HG03354 (cell line): ENCODE measurements at regions not wholly inside any gene's neighbourhood (a gene's known extent, or its start where the extent isn't known, plus 50 kb on each side); places are given as distances from the start of the nearest gene placed in this dataset.
"Not testable (repeated sequence)": the region's sequence is repeated elsewhere in the genome, so short reads cannot be mapped to it uniquely, and the experiment has no call there.

Experiments used
- ATAC-seq: cut with Tn5 transposase; IDR thresholded peaks from one replicate; pipeline ENCODE4 v1.9.1; 2021; ENCODE audit warnings: mild to moderate bottlenecking; ENCODE audit not compliant: unreplicated experiment, poor library complexity, severe bottlenecking

GRCh38 chr4:38366456-38366855, 297.5 kb upstream of the KLF3 start:
- ATAC-seq, result no peak

DNA sequence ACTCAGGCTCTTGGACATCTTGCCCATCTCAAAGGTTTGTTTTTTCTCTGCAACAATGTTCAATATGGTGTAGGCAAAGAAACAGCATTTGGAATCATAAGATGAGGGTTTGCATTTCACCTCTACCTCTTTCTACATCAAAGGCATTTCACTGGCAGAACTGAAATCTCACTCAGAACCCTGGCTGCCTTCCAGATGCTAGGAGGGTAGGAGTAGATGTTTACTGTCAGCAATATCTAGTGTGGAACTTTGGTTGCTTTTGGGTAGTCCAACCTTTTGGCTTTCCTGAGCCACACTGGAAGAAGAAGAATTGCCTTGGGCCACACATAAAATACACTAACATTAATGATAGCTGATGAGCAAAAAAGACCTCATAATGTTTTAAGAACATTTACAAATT, 297.0 kb upstream of the KLF3 start:
- no peak for ATAC-seq

DNA sequence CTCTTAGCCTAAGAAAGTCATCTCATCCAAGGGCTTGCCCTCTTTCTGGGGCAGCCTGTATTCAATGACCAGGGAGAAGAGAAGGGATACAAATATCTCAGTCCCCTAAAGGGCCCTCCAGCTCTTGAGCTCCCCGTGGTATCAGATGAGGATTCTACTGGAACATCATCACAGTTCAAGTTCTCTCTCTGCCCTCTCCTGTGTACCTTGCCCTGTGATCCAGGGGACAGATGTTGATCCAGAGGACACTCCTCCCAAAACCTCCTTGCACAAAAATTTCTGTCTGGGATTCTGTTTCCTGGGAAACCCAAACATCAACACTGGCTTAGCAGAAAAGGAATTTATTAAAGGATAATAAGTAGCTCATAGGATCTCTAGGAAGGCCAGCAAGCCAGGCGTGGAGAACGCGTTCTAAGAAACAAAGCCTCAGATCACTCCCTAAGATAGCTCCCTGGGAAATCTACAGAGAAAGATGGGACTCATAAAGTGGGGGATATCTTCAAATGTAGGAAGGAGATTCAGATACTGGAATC, 296.3 kb upstream of the KLF3 start:
- no peak for ATAC-seq

GRCh38 chr4:38368613-38369012, 295.4 kb upstream of the KLF3 start:
- ATAC-seq, result no peak

- no peak for ATAC-seq
These were observed 292.6 kb upstream of the KLF3 start for GRCh38 chr4:38371391-38371851.

GRCh38 chr4:38373375-38373774, 290.6 kb upstream of the KLF3 start:
- no peak for ATAC-seq

GRCh38 chr4:38377195-38377594, 286.8 kb upstream of the KLF3 start:
- no peak for ATAC-seq

DNA sequence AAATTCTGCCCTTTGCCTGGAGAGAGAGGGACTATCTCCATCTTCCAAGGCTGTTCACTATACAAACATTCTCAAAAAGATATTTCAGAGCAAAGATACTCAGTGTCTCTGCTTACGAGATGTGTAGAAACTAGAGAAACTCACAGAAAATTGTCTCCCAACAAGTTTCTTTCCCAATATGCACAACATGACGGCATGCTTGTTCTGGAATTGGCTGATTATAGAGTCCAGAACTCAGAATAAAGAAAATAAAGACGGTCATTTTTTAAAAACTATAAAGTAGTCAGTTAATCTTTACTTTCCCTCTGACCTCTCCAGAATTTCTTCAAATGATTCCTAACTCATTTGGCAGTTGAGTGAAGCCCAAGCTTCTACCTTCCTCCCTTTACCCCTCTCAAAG, 285.5 kb upstream of the KLF3 start:
- no peak for ATAC-seq

- no peak for ATAC-seq
These were observed 282.2 kb upstream of the KLF3 start for GRCh38 chr4:38381788-38382187.

- ATAC-seq, result no peak
These were observed 281.5 kb upstream of the KLF3 start for GRCh38 chr4:38382520-38382919.

DNA sequence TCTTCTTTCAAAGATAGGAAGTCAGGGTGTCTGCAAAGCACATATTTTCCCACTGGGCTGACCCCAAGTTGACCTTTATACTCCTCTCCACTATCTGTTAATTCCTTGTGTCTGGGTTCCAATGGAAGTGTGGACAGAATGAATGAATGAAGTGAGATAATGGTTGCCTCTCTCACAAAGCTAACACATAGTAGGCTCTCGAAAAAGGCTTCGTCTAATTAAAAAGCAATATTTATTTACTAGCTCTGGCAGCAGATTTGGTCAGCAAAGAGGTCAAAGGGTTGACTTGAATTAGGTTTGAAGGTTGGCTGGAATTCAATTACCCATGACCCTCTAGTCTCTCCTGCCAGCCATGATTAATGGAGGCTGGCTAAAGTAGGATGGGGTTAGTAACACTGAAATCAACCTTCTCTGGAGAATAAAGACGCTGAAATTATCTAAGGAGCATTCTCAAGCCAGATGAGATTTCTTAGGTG, 280.3 kb upstream of the KLF3 start:
- no peak for ATAC-seq

GRCh38 chr4:38385093-38386004, 278.6 kb upstream of the KLF3 start:
- no peak for ATAC-seq

GRCh38 chr4:38386005-38386551, 277.9 kb upstream of the KLF3 start:
- no peak for ATAC-seq

DNA sequence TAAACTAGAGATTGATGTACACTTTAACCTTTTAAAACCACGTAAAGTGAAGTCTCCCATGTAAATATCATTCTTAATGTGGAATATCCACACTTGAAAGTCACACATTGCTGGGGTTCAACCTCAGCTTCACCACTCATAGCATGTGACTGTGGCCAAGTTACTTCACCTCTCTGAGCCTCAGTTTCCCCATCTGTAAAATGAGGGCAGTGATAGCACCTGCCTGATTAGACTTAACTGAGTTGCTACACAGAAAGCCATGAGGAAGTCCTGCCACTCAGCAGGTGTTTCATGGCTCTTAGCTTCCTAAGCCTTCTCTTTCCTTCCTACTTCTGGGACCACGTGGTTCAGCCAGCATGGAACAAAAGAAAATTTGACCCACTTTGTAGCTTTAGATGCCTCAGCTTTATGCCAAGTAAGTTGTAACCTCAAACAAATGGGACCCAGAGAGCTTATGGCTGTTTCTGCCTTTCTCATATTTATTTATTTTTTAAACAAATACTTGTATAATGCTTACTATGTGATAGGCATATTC, 277.3 kb upstream of the KLF3 start:
- ATAC-seq, result no peak

- ATAC-seq, result no peak
These were observed 276.7 kb upstream of the KLF3 start for GRCh38 chr4:38387348-38387747.

- no peak for ATAC-seq
These were observed 276.2 kb upstream of the KLF3 start for GRCh38 chr4:38387819-38388218.

- not testable (repeated sequence) for ATAC-seq
These were observed 275.1 kb upstream of the KLF3 start for GRCh38 chr4:38388907-38389306.

DNA sequence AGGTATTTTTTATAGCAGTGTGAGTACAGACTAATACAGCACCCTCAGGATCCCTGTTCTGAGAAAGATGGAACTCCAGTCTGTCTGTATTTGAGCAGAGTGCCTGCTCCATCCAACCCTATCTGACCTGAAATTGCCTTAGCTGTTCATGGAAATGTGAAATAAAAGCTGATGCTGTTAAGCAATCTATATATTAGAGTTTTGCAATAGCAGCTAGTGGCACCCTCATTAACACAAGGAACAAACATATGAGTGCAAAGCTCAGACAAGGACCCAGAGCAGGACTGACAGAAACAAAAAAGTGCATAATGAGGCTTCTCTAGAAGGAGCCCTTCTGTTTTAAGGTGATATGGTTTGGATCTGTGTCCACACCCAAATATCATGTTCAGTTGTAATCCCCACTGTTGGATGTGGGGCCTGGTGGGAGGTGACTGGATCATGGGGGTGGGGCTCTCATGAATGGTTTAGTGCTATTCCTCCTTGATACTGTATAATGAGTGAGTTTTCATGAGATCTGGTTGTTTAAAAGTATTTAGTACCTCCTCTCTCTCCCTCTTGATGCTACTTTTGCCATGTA, 272.9 kb upstream of the KLF3 start:
- ATAC-seq, result no peak

GRCh38 chr4:38392223-38392855, 271.7 kb upstream of the KLF3 start:
- ATAC-seq, result no peak

DNA sequence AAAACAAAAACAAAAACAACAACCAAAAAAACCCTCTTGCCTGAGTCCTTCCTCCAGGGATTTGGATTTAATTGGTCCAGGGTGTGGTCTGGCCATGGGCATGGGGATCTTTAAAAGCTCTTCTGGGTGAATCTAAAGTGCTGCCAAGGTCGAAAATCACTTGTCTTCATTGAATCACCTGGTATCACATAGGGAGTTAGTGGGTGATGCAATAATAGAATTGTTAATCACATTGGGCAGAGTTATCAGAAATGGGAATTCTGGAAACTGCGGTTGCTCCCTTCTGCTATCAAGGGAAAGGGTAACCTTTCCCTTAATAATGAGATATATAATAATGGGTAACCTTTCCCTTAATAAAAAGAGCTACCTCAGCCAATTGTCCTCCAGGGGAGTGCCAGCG, 267.9 kb upstream of the KLF3 start:
- ATAC-seq, result no peak
